DOHH2 (cell line): ENCODE measurements at regions not wholly inside any gene's neighbourhood (a gene's known extent, or its start where the extent isn't known, plus 50 kb on each side); places are given as distances from the start of the nearest gene placed in this dataset.

ENCODE experiments used
- H3F3A ChIP-seq: fragments of 200-600 bp; sonication (generic), shearing (Covaris generic); 2 replicates; pipeline ENCODE4 v1.6.0; 2016; ENCODE audit warnings: antibody characterized with exemption, mild to moderate bottlenecking; ENCODE audit not compliant: control insufficient read depth, insufficient read depth
- H3K27ac ChIP-seq: fragments of 200-600 bp; sonication (generic); 2 replicates; pipeline ENCODE4 v1.5.1; 2014; ENCODE audit warnings: low read depth, mild to moderate bottlenecking, low read length, moderate library complexity
- H3K27me3 ChIP-seq: fragments of 200-600 bp; sonication (generic); 2 replicates; pipeline ENCODE4 v1.6.1; 2014; ENCODE audit warnings: mild to moderate bottlenecking, low read length, mixed read lengths; ENCODE audit not compliant: control insufficient read depth
- H3K36me3 ChIP-seq: fragments of 200-600 bp; sonication (generic); 2 replicates; pipeline ENCODE4 v1.6.1; 2014; ENCODE audit warnings: mild to moderate bottlenecking, low read length, moderate library complexity, mixed read lengths; ENCODE audit not compliant: control insufficient read depth
- H3K4me1 ChIP-seq: fragments of 200-600 bp; sonication (generic); 2 replicates; pipeline ENCODE4 v1.6.1; 2014; ENCODE audit warnings: mild to moderate bottlenecking, low read length, mixed read lengths; ENCODE audit not compliant: control insufficient read depth
- H3K4me2 ChIP-seq: fragments of 200-600 bp; sonication (generic); 2 replicates; pipeline ENCODE4 v1.6.0; 2014; ENCODE audit warnings: mild to moderate bottlenecking, low read length, moderate library complexity
- H3K4me3 ChIP-seq: fragments of 200-600 bp; sonication (generic); 2 replicates; pipeline ENCODE4 v1.5.1; 2014; ENCODE audit warnings: mild to moderate bottlenecking, low read length, mixed read lengths
- H3K79me2 ChIP-seq: fragments of 200-600 bp; sonication (generic); 2 replicates; pipeline ENCODE4 v1.6.1; 2014; ENCODE audit warnings: mild to moderate bottlenecking, low read length, mixed read lengths; ENCODE audit not compliant: control insufficient read depth
- H3K9me2 ChIP-seq: fragments of 200-600 bp; sonication (generic); replicated peaks from 2 replicates; pipeline ENCODE4 v1.6.1; 2014; ENCODE audit warnings: mild to moderate bottlenecking, low read length, mixed read lengths; ENCODE audit not compliant: control insufficient read depth
- H3K9me3 ChIP-seq: fragments of 200-600 bp; sonication (generic); 2 replicates; pipeline ENCODE4 v1.6.1; 2014; ENCODE audit warnings: antibody characterized with exemption, low read length, mixed read lengths; ENCODE audit not compliant: control insufficient read depth, insufficient read depth
- H4K20me1 ChIP-seq: fragments of 200-600 bp; sonication (generic); 2 replicates; pipeline ENCODE4 v1.6.0; 2014; ENCODE audit warnings: low read depth, mild to moderate bottlenecking, antibody characterized with exemption, low read length, moderate library complexity; ENCODE audit not compliant: control insufficient read depth, insufficient read depth
- CTCF ChIP-seq: fragments of 200-600 bp; sonication (generic); IDR thresholded peaks from one replicate; pipeline ENCODE4 v1.5.1; 2014; ENCODE audit warnings: antibody characterized with exemption, mild to moderate bottlenecking, low read depth, low read length; ENCODE audit not compliant: poor library complexity, severe bottlenecking
- EZH2phosphoT487 ChIP-seq: fragments of 200-600 bp; sonication (generic); IDR thresholded peaks from 2 replicates; pipeline ENCODE4 v1.6.1; 2017; ENCODE audit warnings: borderline replicate concordance, mild to moderate bottlenecking, antibody characterized with exemption, low read length, moderate library complexity, mixed read lengths

GRCh38 chr13:80740071-80740470 lies 399.1 kb upstream of the SPRY2 start:
- H3K9me2 ChIP-seq: no peaks in the 10 kb centered on the region
- H3K36me3 ChIP-seq: no peaks in the 10 kb centered on the region
- no peaks in the 10 kb centered on the region for H3K9me3 ChIP-seq
- H3K4me3 ChIP-seq: no peak overlapping the region
- H4K20me1 ChIP-seq: no peaks in the 10 kb centered on the region
- H3K27ac ChIP-seq: no peak overlapping the region
- TF ChIP-seq CTCF: no peak
- TF ChIP-seq EZH2phosphoT487: no peak
- no peaks in the 10 kb centered on the region for H3F3A ChIP-seq
- no peak overlapping the region for H3K4me2 ChIP-seq
- H3K79me2 ChIP-seq: no peaks in the 10 kb centered on the region
- no peaks in the 10 kb centered on the region for H3K4me1 ChIP-seq
- no peaks in the 10 kb centered on the region for H3K27me3 ChIP-seq

GRCh38 chr13:80737513-80737912 lies 396.6 kb upstream of the SPRY2 start:
- no peaks in the 10 kb centered on the region for H3K79me2 ChIP-seq
- no peak overlapping the region for H3K4me2 ChIP-seq
- no peaks in the 10 kb centered on the region for H3K36me3 ChIP-seq
- H4K20me1 ChIP-seq: no peaks in the 10 kb centered on the region
- H3K27me3 ChIP-seq: no peaks in the 10 kb centered on the region
- H3K9me3 ChIP-seq: no peaks in the 10 kb centered on the region
- no peak overlapping the region for H3K4me3 ChIP-seq
- H3K9me2 ChIP-seq: no peaks in the 10 kb centered on the region
- TF ChIP-seq CTCF: no peak
- no peak for TF ChIP-seq EZH2phosphoT487
- H3K27ac ChIP-seq: no peak overlapping the region
- H3K4me1 ChIP-seq: no peaks in the 10 kb centered on the region
- H3F3A ChIP-seq: no peaks in the 10 kb centered on the region

- Histone ChIP-seq H3K27me3 (no peaks in the 10 kb centered on the region), H3K4me1 (no peaks in the 10 kb centered on the region), H4K20me1 (no peaks in the 10 kb centered on the region), H3K9me2 (no peaks in the 10 kb centered on the region), H3K9me3 (no peaks in the 10 kb centered on the region), H3K36me3 (no peaks in the 10 kb centered on the region), H3K79me2 (no peaks in the 10 kb centered on the region), H3K27ac (no peak overlapping the region), H3K4me2 (no peak overlapping the region), H3F3A (no peaks in the 10 kb centered on the region), H3K4me3 (no peak overlapping the region)
- TF ChIP-seq EZH2phosphoT487 (no peak), CTCF (no peak)
Measured at GRCh38 chr13:80727321-80727975, 386.5 kb upstream of the SPRY2 start.
